ENCODE measurements at regions not wholly inside any gene's neighbourhood (a gene's known extent, or its start where the extent isn't known, plus 50 kb on each side); places are given as distances from the start of the nearest gene placed in this dataset.

DNA sequence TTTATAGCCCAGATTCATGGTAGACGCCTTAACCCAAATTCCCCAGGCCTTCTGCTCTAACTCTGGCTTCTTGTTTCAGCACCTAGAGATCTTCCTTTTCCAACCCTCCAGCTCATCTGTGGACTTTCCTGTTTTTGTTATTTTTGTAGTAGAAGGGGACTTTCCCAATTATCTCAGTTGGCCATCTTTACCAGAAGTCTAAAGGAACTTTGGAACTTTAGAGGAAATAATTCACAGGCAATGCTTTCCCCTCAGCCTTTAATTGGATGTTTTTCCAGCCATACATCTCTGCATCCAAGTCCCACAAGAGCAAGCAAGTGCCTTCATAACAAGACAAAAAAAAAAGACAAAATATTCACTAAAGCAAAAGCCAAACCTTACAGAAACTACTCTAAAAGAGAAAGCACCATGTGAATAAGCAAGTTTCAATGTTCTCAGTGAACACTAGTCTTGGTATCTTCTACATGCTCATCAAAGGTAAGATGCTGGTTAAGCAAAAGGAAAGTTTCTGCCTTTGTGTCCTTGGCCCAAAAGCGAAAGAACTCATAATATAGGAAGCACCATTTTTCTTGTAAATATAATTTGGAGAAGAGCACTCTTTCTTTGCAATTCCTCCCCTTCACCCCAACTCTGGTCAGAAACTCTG, 377.3 kb downstream of the SETD4 start:
- no peak for DNase-seq

DNA sequence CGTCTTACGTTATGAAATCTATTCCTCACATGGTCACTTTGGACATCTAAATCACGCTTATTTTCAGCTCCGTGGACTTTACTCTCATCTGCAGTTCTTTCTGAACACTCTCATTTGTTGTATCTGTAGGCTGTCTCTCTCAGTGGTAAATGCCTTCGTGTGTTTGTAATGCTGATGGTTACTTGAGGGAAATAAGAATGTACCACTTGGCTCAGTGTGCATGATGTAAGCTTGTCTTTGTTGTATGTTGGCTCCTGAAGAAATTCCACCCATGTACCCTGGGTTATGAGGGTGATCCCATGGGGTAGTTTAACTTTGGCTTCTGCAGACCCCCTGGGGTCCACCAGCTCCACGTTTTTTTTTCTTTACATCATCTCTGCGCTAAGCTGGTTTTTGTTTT, 378.4 kb downstream of the SETD4 start:
- no peak for DNase-seq

DNA sequence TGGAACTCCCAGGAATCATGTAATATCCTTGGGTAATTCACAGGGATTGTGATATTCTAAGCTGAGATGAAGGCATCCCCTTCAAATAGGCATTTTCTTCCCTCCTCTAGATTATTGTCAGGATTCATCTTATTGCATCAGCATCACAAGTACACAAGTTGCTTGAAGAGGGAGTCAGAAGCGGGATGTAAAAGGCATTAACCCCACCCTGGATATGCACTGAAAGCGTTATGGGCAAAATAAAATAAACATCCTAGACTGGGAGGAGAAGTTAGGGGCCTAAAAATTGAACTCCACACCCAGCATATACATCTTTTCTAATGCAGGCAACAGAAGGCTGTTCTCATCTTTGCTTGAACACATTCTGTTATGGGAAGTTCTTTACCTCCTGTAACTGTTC, 381.2 kb downstream of the SETD4 start:
- no peak for DNase-seq

DNA sequence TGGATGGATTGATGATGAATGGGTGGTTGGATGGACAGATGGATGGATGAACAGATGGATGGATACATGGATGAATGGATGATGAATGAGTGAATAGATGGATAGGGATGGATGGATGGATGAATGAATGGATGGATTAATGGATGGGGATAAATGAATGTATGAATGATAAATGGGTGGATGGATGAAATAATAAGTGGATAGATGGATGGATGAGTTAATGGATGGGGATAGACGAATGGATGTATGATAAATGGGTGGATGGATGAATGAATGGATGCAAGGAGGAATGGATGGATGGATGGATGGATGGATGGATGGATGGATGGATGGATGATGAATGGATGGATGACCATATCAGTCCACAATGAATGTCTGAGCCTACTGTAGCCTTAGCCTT, 381.9 kb downstream of the SETD4 start:
- DNase-seq, result no peak

DNA sequence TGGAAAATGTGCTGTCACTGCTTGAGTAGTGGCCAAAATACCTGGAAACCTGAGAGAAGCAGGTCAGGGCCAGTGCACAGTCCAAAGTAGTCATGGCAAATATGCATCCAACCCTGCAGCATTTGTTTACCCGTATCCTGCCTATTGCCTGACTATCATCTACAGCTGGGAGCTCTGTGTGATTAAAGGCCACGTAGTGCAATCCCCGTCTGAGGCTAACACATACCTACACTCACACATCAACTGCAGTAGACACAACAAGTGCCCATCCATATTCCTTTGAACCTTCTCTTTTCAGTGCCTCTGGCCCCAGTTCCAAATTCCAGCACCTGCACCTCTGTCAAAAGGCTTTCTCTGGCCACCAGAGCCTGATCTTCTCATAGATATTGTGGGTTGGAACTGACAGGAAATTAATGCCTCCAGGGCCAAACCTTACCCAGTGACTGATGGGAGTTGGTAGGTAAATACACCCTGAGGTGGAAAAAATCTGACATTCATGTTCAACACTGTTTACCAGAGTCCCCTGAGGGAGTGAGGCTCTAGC, 383.0 kb downstream of the SETD4 start:
- DNase-seq, result no peak

DNA sequence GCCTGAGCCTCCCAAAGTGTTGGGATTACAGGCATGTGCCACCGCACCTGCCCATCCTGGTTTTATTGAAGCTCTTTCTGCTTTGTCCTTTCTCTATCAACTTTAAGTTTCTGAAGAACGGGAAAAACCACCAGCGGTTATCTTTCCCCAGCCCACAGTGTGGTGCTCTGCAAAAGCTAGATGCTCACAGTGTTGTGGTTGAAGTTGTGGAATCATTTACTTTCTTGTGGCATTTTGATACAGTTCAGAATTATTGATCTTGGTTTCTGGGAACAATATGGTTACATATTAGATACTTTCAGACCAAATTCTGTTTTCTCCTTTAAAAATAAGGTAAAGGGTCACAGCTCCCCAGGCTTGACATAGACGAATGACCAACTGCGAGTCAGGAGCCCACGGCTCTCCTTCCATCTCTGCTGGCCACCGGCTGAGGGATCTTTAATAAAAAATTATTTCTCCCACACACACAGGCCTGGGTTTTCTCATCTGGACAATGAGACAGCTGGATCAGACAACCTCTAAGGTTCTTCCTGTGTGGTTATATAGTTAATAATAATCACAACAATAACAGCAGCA, 385.3 kb downstream of the SETD4 start:
- no peak for DNase-seq

DNA sequence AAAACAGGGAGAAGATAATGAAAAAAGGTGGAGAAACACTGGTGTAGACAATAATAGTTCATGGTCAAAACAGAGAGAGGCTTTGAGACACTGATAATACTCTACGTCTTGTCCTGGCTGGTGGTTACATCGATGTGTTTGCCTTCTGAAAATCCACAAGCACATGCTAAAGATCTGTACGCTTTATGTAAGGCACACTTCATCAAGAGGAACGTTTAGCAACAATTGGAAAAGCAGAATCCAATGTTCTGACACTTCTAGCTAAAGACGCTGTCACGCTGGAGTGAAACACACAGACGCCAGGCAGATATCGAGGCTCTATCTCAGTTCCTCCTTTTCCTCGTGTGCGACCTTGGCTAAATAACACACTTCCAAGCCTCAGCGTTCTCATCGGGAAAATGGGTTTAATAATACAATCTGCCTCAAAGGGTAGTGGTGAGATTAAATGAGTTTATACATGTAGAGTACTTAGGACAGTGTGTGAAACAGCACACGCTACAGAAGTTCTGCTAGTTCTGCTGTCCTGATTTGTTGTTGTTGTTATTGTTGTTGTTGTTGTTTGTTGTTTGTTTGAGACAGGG, 386.1 kb downstream of the SETD4 start:
- DNase-seq, result no peak

DNA sequence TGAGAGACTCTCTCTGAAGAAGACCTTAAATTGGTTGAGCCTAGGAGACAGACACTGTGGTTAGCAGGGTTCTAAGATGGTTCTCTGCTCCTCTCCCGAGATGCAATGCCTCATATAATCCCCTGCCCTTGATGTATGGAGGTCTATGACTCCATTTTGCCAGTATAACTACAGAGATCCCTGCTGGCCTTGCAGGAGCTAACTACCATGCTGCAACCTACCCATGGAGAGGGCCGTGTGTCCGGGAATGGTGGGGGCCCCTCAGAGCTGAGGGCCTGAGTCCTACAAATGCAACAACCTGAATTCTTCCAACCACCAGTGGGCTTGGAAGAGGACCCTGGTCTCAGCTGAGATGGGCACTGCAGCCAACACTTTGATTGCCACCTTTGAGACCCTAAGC, 388.0 kb downstream of the SETD4 start:
- no peak for DNase-seq

DNA sequence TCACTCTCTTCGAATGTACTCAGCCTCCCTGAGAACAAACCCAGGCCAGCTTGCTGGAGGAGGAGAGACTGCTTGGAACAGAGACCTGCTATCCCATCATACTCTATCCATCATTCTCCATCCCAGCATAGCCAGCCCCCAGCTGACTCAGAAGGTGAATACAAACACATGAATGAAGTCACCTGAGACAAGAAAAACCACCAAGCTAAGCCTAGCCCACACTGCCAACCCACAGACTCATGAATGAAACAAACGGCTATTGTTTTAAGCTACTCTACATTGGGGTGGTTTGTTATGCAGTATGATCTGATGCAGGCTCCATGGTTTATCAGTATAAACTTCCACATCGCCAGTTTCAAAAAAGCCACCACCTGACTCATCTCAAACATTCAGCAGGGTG, 395.6 kb downstream of the SETD4 start:
- no peak for DNase-seq

DNA sequence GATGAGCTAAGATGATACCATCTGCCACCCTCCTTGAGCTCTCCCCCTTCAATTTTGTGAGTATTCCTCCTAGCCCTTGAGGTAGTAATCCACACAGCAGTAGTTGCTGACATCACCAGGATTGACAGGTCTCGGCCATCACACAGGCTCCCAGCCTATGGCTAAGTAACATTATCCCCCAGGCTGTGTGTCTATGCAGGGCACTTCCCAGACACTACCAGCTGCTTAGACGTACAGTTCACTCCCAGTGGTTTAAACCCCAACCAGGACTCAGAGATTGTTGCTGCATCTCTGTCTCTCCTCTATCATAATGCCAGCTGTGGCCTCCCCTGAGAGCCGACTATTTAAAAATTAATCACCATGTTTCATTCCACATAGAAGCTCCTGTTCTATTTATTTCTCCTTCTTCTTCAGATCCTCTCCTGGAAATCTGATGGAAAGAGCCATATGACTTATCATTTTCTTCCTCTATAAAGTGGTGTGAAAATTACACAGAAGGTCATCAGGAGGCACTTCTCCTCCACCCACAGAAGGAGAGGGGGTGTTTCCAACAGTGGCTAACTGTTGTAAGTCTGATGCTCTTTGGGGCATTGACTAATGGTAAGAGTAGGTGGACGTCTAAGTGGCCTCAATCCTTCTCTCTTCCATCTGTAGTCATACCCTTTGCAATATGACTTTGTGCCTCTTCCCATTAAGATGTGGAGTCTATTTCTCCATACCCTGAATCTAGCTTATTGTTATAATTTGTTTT, 396.3 kb downstream of the SETD4 start:
- no peak for DNase-seq

DNA sequence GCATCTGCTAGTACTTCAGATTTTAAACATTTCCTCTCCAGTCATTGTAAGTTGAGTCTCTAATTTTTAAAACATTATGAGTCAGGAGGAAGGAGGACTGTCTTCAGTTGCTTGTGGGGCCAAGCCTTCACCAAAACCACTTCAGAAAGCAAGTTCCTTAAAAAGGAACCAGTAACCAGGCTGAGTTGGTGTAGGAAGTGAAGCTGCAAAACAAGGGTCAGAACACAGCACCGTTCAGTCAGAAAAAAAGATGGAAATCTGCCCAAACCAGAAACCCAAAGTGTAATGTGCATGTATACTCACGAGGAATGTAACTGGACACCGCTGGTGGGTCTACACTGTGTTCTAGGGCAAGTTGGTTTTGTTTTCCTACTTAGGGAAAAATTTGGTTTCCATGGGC, 402.1 kb downstream of the SETD4 start:
- no peak for DNase-seq

DNA sequence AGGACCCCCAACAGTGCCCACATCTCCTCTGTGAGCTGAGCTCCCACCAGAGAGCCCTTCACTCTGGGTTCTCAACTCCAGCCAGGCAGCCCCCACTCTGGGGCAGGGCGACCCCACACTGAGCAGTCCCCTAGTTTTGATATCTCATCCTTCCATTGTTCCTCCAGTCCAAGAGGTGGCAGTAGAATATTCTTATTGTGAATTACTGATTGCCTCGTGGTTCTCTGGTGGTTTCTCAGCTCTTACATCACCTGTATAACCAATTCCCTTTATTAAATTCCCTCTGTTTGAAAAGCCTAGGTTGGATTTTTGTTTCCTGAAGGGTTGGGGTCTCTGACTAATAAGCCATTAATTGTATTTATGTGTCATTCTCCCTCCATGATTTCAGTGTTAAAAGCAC, 407.5 kb downstream of the SETD4 start:
- no peak for DNase-seq

DNA sequence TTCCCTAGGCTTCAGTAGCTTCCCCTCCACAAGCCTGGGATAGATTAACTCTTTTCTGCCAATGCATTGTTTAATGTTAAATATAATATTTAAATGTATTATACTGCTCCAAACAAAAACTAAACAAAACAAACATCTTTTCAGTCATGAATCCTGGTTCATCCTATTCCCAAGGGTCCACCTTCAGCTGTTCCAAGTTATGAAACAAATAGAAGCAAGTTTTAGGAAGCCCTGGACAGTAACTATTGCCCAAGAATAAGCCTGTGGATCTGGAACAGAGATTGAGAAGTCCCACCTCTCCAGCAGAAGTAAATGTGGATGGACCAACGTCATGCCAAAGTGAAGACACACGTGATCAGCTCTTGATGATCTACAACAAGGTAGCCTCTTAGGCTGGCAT, 408.1 kb downstream of the SETD4 start:
- DNase-seq, result no peak

DNA sequence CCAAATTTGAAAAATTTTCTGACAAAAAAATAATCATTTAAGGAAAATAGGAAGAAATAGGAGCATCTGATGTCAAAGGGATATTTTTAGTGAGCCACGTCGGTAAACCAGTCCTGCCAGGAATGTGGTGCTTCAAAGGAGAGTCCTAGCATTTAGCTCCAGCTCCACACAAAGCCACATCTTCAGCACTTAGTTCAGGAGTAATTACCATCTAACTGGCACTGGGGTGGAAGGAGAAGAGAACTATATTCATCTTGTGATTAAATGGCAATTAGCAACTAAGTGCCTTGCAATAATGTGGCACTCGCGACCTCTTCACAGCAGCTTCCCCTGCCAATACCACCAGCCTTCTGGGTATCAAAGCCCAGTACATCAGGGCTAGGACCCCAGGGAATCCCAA, 409.1 kb downstream of the SETD4 start:
- DNase-seq, result no peak

DNA sequence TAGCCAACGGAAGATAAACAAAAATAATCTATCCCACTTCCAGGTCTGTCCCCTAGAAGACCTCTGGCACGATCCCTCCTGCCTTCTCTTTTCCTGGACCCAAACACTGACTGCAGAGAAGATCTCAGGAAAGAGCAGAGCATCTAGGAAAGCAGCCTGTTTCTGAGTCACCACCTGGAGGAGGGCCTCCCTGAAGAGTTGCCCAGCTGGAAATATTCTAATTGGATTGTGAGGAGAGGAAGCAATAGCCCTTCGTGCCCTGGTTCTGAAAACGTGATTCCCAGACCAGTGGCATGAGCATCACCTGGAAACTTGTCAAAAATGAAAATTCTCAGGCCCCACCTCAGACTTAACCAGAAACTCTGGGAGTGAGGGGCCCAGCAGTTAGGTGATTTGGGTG, 411.1 kb downstream of the SETD4 start:
- DNase-seq, result no peak

DNA sequence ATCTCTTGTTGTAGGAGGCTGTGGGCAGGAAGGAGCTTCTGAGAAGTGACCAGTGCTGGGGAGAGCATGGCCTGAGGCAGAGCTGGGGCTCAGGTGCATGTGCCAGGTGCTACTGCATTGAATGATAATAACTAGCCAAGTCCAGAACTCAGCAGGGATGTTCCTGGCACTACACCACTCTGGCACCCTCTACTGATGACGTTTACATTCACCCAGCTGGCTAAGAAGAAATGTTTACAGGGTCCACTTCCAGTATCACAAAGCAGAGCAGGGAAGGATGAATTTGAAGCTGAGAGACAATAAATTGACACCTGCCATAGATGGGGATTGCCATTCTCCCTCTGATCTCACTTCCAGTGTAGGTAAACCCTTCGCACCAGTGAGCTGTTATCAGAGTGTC, 411.8 kb downstream of the SETD4 start:
- DNase-seq, result peak; percentile 14

DNA sequence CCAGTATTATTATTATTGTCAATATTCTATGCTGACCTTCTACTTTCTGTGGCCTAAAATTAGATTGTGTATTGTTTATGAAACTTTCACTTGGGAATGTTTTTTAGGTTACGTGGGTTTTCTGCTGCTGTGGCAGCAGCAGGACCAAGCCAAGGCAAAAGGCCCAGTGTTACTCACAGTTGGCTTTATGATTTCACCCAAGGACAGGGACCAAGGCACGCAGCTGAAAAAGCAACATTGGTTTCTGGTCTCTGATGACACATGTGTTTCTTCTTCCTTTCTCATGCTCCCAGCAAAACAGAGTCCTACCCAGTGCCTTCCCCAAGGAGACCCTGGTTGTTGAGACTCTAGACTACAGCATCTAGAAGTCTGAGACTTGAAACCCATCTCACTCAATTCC, 413.7 kb downstream of the SETD4 start:
- no peak for DNase-seq

DNA sequence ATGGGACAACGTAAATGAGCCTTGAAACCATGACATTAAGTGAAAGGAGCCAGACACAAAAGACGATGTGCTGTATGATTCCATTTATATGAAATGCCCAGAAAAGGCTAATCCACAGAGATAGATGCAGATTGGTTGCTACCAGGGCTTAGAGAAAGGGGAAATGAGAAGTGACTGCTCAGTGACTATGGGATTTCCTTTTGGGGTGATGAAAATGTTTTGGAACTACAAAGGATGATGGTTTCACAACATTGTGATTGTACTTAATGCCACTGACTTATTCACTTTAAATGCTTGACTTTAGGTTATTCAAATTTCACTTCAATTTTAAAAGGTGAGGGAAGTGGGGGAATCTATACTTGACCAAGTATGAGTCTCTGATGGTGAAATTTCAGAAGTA, 414.3 kb downstream of the SETD4 start:
- no peak for DNase-seq

DNA sequence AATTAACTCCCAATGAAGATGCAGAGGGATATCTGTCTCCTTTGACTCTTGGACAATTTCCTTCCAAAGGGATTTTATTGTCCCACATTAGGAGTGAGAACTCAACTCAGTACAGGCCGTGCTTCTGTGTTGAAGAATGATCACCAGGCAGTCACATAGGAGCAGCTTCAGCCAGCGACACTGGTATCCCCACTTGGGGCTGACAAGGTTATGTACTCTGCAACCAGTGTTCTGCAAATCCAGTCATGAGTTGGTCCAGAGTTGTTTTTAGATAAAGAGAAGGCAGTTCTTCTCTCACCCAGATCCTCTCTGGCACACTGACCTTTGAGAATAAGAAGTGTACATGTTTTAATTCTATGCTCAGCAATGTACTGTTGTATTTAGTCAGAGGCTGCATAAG, 415.8 kb downstream of the SETD4 start:
- no peak for DNase-seq

DNA sequence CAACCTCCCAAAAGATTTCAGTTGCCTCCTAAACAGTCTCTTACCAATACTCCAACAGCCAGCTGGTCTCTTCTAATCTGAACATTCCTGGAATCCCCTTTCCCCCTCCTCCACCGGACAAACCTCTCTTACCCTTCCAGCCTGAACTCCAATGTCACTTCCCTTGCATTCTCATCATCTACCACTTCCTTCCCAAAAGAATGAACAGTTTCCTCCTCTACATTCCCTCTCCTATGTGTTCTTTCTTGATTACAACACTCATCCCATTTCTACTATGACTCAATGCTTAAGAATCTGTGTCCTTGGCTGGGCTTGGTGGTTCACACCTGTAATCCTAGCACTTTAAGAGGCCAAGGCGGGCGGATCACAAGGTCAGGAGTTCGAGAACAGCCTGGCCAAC, 417.1 kb downstream of the SETD4 start:
- no peak for DNase-seq

DNA sequence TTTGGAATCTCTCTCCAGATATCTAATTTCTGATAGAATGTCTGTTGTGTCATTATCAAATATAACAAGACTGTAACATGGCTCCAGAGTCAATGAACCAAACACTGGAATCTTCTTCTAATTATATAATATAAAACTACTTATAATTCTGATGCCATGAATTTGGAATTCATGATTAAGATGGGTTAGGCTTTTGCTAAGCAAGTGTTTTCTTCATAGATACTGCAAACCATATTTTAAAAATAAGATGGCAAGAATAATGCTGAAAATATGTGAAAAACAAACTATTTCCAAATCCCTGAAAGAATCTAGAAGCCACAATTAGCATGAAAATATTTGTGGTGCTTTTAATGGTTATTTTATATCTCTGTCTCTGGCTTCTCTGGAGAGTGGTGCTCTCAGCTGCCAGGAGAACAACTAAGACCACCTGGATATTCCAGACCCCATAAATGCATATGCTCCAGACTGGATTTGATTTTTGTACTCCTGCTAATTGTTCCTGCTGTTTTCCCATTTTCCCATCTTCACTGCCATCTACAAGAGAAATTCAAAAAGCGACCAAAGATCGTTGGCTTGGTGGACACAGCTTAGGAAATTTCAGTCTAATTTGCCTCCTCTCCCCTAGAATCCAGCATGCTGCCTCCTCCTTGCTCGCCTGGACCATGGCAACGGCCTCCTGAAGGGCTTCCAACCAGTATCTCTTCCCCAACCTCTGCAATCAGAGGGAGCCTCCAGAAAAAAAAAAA, 418.9 kb downstream of the SETD4 start:
- no peak for DNase-seq

DNA sequence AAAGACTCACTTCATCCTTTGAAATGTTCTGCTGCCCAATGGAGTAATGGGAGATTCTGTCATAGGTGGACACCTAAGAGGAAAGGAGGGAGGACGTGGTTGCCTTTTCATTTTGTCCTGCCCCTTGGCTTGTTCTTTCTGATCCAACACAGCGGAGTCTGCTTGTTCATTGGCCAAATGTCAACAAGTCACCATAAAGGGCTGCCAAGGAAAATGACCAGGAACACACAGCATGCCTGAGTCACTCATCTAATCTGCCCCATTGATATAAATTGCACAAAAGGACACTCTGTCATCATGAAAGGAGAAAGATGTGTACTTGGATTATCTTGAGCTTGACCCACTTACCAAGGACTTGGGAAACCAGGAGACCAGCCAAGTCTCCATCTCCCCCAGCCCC, 422.9 kb downstream of the SETD4 start:
- DNase-seq, result no peak

DNA sequence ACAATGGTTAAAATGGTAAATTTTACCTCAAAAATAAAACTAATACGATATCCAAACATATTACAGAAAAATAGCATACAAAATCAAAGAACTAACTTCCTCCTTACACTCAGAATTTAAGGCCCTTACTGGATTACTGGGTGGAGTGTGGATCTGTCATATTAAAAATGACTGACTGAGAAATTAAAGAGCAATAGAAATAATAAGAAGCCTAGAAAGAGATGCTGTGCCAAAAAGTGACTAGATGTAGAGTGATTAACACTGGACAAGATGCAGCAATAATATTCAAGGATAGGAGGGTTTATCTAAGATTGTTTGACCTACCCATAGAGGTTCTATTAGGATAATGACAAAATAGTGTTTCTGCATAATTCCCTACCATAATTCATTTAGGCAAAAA, 424.3 kb downstream of the SETD4 start:
- no peak for DNase-seq

Data from NCI-H2081 treated with DMSO at 0.1 percent for 48 hours (cell line).